ENCODE measurements at regions not wholly inside any gene's neighbourhood (a gene's known extent, or its start where the extent isn't known, plus 50 kb on each side); places are given as distances from the start of the nearest gene placed in this dataset.
A peak's percentile ranks its signal among the peaks of the same experiment; 100 is the strongest.

DNA sequence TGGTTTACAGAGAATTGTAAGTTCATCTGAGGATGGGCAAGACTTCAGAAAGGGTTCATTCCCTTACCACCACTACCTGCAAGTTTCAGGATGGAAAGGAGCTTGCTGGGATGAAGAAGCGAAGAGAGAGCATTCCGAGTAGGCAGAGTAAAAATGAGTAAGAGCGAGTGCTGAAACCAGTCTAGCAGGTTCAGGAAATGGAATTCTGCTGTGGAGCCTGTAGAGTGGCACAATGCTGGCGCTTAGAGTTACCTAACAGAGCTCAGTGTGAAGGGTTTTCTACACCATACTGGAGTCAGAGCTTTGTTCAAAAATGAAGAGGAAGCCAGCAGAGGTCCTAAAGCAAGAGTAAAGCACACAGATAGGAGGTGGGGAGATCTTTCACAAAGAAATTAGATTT lies 179.2 kb upstream of the ZC3H12C start:
- no peak overlapping the region for H3K4me3 ChIP-seq (ENCODE audit: low read depth, low read length)
- TF ChIP-seq, protein P1, sequence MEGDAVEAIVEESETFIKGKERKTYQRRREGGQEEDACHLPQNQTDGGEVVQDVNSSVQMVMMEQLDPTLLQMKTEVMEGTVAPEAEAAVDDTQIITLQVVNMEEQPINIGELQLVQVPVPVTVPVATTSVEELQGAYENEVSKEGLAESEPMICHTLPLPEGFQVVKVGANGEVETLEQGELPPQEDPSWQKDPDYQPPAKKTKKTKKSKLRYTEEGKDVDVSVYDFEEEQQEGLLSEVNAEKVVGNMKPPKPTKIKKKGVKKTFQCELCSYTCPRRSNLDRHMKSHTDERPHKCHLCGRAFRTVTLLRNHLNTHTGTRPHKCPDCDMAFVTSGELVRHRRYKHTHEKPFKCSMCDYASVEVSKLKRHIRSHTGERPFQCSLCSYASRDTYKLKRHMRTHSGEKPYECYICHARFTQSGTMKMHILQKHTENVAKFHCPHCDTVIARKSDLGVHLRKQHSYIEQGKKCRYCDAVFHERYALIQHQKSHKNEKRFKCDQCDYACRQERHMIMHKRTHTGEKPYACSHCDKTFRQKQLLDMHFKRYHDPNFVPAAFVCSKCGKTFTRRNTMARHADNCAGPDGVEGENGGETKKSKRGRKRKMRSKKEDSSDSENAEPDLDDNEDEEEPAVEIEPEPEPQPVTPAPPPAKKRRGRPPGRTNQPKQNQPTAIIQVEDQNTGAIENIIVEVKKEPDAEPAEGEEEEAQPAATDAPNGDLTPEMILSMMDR (IDR thresholded peaks at IDR 0.05; ENCODE audit: control insufficient read depth, extremely low read depth, insufficient read depth), result no peak
- DNase-seq (ENCODE audit: low read depth), result peak; percentile 15

DNA sequence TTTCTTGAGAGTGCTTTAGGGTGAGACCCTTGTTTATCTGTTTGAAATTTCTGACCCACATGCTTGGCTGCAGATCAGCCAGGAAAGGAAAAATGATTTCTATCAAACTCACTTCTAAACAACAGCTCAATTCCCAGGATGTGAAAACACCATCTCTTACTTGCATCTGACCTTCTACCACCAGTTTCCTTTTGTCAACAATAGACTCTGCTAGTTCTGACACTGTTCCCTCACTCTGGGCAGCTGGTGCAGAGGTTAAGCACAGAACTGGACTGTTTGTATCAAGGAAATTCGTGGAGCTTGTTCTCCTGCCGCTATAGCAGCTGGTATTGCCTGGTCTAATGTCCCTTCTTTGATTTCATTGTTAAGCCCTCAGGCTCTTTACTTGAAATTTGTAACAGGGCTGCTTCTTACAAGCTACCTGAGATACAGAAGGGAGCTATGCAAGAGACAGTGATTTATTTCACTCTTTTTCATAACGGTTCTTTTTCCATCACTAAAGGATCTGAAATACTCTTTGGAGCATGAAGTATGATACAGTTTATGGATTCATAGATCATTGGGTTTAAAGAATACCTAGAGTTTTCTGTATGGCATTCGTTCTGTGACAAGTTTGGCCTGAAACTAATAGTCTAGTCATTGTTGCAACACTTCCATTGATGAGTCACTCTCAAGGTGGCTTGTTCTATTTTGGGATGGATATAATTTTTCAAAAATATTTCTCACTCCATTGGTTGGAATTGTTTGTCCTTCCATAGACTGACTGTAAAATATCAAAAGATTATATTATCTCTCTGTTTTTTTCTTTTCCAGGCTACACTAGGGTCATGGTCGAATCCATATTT lies 178.2 kb upstream of the ZC3H12C start:
- DNase-seq (ENCODE audit: low read depth), result no peak
- TF ChIP-seq, protein P1 (IDR thresholded peaks at IDR 0.05; ENCODE audit: control insufficient read depth, extremely low read depth, insufficient read depth), result no peak
- no peak overlapping the region for H3K4me3 ChIP-seq (ENCODE audit: low read depth, low read length)

DNA sequence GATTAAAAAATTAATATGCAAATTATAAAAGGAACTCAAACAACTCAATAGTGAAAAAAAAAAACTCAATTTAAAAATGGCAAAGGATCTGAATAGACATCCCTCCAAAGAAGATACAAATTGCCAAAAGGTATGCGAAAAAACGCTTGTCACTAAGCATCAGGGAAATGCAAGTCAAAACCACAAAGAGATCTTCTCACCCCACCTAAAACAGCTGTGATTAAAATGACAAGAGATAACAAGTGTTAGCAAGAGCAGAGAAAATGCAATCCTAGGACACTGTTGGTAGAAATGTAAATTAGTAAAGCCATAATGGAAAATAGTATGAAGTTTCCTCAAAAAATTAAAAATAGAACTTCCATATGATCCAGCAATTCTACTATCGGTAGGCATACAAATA lies 166.3 kb upstream of the ZC3H12C start:
- DNase-seq (ENCODE audit: low read depth), result no peak
- H3K4me3 ChIP-seq (ENCODE audit: low read depth, low read length), result no peak overlapping the region
- TF ChIP-seq, protein P1 (IDR thresholded peaks at IDR 0.05; ENCODE audit: control insufficient read depth, extremely low read depth, insufficient read depth), result no peak

DNA sequence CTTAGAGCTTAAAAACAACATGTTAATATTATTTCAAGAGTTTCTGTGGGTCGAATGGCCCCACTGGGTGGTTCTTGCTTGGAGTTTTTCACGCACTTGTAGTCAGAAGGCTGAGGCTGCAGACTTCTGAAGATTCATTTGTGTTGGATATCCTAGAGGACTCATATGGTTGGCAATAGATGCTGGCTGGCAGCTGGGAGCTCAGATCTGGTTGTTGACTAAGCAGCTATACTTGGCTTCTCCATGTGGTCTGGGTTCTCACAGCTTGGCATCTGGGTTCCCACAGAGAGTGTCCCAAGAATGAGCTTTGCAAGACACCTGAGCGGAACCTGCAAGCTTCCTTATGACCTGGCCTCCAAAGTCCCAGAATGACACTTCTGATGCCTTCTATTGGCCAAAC lies 163.9 kb upstream of the ZC3H12C start:
- TF ChIP-seq, protein P1 (IDR thresholded peaks at IDR 0.05; ENCODE audit: control insufficient read depth, extremely low read depth, insufficient read depth), result no peak
- H3K4me3 ChIP-seq (ENCODE audit: low read depth, low read length), result no peak overlapping the region
- no peak for DNase-seq (ENCODE audit: low read depth)

DNA sequence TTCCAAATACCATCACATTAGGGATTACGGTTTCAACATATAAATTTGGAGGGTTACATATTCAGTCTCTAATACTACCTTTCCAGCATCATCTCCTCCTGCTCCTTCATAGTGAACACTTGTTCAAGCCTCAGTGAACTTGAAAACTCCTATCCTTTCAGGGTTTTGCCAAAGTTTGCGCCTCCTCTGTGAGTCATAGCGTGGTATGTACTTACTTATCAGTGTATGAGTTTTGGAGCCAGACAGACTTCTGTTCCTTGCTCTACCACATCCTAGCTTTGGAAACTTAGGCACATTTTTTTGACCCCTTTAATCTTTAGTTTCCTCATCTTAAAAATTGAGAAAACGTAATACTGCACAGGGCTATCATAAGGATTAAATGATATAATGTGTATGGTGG lies 160.1 kb upstream of the ZC3H12C start:
- H3K4me3 ChIP-seq (ENCODE audit: low read depth, low read length), result no peak overlapping the region
- TF ChIP-seq, protein P1 (IDR thresholded peaks at IDR 0.05; ENCODE audit: control insufficient read depth, extremely low read depth, insufficient read depth), result no peak
- DNase-seq (ENCODE audit: low read depth), result no peak

DNA sequence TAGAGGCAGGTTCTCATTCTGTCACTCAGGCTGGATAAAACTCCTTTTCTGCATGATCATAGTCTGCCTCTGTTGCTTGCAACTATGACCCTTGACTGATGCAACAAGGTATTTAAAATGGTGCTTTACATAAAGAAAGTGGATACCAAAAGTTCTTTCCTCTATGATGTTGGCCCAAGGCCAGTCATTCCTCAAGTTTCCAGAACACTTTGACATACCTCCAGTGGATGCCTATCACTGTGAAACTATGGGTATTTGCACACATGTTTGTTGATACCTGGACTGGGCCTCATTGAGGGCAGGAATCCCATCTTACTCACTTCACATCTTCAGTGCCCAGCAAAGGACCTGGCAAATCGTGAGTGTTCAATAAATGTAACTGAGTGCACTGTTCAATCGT lies 159.0 kb upstream of the ZC3H12C start:
- no peak overlapping the region for H3K4me3 ChIP-seq (ENCODE audit: low read depth, low read length)
- TF ChIP-seq, protein P1 (IDR thresholded peaks at IDR 0.05; ENCODE audit: control insufficient read depth, extremely low read depth, insufficient read depth), result no peak
- no peak for DNase-seq (ENCODE audit: low read depth)
